Activated CD4-positive, alpha-beta T cell treated with anti-CD3 and anti-CD28 coated beads for 24 hours (primary cell): ENCODE measurements at regions not wholly inside any gene's neighbourhood (a gene's known extent, or its start where the extent isn't known, plus 50 kb on each side); places are given as distances from the start of the nearest gene placed in this dataset.
"Not testable (repeated sequence)": the region's sequence is repeated elsewhere in the genome, so short reads cannot be mapped to it uniquely, and the experiment has no call there.

Experiments used
- DNase-seq, 2 donors: peaks; one replicate each; pipeline ENCODE4 v3.0.0-alpha.2; 2020; ENCODE audit warnings: low read depth in 2 of 2

DNA sequence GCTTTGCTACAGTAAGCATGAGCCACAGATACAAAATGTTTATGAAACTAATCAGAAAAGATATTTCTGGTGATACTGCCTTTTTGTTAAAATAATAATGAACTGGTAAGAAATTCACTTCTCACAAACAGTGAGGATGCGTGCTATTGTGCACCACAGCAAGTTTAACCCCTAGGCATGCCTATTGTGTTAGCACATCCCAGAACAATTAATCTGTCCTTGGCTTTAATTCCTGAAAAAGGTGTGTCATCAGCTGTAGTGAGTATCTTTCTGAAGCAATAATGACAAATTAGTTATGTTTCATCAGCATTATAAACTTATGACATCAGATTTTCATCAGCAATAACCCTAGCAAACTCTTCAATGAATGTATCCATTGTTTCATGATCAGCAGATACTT, 1307.2 kb downstream of the EFNA5 start:
- DNase-seq, result no peak

- no peak for DNase-seq
Observed at GRCh38 chr5:106361905-106362304, 1308.8 kb downstream of the EFNA5 start.

DNA sequence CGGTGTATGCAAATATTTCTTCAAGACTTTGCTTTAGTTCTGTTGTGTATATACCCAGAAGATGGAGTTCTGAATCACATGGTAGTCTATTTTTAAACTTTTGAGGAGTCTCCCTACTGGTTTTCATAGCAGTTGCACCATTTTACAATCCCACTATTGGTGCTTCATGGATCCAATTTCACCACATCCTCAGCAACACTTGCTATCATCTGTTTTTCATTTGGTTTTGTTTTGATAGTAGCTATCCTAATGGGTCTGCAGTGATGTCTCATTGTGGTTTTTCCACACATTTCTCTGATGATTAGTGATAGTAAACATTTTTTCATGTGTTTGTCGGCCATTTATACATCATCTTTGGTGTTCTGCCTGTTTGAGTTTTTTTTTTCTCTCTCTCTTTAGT, 1339.3 kb downstream of the EFNA5 start:
- no peak for DNase-seq

DNA sequence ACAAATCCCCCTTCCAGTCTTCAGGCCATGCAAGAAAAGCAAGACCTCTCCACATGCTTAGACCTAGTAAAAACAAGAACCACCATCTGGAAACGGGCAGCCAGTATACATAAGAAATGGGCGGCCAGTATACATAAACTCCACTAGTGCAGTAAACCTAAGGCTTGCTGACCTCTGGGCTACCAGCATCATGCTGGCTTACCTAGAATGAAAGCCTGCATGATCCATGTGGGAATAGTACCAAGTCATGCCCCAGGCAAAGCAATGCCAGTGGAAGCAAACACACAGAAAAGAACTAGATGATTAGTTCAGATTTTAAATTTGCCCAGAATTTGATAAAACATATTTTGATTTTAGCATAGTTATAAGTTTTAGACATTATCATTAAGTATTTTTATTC, 1346.4 kb downstream of the EFNA5 start:
- no peak for DNase-seq

DNA sequence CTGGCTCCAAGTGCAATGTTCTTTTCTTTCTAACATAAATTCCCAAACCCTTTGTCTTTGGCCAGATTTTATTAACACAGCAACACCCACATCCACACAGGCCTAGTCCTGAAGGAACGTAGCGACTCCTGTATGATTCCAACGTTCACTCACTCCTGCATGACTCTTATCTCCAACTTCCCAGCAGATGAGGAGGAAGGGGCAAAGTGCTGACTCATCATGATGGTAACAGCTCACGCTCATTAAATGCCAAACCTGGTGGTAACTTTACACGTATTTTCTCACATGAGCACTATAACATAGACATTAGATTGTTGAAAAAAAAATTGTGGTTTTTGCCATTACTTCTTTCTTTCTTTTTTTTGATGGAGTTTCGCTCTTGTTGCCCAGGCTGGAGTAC, 1349.5 kb downstream of the EFNA5 start:
- DNase-seq, result no peak

DNA sequence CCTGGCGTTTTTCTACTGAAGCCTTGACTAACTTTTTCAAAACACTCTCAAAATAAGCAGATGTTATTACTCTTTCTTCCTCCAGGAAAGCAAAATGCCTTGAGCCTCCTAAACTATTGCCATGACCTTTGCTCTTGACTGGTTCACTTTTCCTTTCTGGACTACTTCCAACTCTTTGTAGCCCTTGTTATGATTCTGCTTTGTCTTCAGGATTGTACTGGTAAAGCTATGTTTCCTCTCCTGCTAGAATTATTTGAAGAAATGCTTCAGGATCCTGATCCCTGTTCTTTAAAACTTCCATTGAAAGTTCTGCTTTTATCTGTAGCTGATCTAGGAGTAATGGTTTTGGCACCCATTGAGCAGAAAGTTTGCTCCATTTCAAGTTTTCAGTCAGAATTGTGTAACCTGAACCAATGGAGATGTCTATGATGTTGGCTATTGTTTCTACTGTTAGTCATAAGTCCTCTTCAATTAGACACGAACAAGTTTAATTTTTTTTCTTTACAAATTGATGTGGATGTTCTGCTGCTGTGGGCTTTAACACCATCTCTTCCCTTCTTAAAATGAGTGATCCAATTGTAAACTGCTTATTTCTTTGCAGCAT, 1356.4 kb downstream of the EFNA5 start:
- no peak for DNase-seq

GRCh38 chr5:106312360-106312759, 1358.4 kb downstream of the EFNA5 start:
- no peak for DNase-seq

DNA sequence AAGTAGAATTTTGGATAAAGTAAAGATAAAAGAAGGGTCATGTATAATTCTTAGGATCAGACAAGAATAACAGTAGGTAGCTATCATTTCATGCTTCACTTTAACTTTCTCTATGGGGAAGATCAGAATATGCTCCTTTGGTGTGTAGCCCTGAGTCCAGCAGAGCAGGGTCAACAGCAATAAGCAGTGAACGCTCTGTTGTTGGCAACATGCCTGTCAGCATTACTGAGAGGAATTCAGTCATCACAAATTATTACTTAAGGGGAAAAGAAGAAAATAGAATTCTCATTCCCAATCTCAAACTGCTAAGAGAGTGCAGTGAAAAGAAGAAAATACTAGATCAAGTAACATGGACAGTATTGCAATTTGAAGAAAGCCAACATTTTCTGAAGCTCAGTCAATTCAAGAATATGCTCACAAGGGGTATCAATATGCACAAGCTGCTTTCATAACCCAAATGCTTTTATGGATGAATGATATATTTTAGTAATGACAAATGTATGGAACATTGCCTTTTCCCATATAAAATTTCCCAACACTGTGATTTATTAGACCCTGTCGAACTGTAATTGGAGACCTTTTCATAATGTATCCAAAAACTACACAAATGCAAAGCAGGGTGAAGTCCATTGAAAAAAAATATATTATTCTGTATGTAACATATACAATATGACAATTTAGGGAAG, 1359.4 kb downstream of the EFNA5 start:
- DNase-seq, result no peak

GRCh38 chr5:106307265-106307664, 1363.5 kb downstream of the EFNA5 start:
- no peak for DNase-seq

GRCh38 chr5:106306313-106307028, 1364.3 kb downstream of the EFNA5 start:
- no peak for DNase-seq

DNA sequence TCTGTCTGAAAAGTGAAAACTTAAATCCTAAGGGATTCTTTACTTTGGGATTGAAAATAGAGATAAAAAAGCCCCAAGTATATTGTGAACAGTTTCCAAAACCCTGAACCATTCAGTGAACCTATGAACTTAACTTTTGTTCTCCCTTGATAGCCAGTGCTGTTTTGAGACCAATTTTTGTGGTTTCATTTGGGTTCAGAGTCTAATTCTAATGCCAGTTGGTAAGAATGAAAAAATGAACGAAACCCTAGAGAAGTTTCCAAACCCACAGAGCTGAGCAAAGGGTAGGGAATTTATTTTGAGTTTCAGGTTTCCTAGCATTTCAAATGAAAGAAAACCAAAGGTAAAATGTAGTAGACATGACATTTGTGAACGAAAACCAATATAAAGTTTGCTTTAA, 1366.8 kb downstream of the EFNA5 start:
- DNase-seq, result no peak

GRCh38 chr5:106292654-106293053, 1378.1 kb downstream of the EFNA5 start:
- DNase-seq, result no peak

DNA sequence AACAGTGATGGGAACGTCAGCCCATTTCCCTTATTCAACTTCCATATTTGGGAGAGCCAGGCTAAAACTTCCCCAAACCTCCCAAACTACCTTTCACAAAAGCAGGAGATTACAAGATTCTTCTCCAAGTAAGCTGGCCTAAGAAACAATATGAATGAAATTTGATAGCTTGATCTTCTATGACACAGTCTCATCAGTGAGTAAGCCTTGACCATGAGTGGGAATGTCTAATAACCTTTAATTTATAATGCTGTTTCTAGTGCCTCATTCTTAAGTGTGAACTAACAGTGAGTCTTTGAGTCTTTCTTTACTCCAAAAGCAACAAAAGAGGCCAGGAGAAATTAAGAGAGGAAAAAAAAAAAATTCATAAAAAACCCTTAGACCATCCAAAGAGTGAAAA, 1379.9 kb downstream of the EFNA5 start:
- no peak for DNase-seq

DNA sequence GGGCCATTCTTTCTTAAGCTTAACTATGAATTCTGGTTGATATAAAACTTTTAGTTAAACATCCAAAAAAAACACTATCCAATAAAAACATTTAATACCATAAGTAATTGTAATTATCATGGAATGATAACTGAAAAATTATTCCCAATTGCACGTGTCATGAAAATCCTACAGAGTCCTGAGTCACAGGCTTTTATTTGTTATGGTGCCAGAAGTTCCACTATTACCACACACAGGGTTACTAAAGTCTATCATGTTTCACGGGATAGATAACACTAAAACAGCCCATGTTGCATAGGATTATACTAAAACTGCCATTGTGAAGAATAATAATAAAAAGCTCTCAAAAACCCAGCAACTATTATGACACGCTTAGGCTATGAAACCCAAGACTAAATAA, 1381.8 kb downstream of the EFNA5 start:
- DNase-seq, result no peak

DNA sequence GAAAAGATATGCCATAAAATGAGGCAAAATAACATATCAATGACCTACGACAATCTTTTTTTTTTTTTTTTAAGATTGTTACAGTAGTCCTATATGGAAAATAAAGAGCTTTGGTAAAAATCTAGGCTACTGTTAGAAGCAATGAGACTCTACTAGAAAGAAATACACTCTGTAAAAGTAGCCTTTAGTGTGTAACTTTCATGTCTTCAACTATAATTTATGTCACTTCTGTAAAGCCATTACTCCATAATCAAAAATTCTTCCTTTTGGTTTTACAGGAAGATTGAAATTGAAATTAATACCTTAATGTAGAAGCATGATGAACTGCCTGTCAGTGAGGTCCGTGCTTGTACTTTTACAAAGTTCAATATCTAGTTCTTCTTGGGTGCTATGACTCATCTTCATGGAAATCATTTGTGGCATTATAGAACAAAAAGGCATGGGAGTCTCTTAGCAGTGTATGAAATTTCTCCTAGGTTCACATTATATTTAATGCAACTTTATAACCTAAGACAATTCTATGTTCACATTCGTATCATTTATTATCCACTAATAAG, 1393.1 kb downstream of the EFNA5 start:
- no peak for DNase-seq

GRCh38 chr5:106269252-106269843, 1401.4 kb downstream of the EFNA5 start:
- no peak for DNase-seq

DNA sequence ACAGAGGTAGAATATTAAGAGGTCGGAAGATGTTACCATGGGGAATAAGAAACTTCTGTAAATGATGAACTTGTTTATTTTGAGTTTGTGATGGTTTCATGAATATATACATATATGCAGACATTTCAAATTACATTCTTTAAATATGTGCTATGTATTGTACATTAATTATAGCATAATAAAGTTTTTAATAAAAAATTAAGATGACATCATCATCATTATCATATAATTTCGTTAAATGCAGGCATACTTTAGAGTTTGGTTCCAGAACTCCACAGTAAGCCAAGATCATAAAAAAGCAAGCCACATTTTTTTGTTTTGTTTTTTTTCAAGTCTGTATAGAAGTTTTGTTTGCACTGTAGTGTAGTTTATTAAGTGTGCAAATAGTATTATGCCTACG, 1403.5 kb downstream of the EFNA5 start:
- no peak for DNase-seq

DNA sequence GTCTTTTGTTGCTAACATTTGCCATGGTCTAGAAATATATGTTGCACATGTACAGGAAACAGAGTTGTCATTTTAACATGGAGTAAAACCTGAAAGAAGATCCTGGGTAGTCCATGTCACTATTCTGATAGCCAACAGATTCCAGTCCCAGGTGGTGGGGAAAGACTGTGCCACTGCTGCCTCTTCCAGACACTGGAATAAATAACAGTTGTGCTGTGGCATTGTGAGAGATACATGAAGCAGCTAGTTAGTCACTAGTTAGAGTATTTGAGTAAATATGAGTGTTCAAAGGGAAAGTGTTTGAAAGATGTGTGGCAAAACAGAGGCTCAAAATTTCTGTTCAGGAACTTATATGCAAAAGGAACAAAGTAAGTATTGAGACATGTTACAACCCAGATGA, 1408.3 kb downstream of the EFNA5 start:
- no peak for DNase-seq

DNA sequence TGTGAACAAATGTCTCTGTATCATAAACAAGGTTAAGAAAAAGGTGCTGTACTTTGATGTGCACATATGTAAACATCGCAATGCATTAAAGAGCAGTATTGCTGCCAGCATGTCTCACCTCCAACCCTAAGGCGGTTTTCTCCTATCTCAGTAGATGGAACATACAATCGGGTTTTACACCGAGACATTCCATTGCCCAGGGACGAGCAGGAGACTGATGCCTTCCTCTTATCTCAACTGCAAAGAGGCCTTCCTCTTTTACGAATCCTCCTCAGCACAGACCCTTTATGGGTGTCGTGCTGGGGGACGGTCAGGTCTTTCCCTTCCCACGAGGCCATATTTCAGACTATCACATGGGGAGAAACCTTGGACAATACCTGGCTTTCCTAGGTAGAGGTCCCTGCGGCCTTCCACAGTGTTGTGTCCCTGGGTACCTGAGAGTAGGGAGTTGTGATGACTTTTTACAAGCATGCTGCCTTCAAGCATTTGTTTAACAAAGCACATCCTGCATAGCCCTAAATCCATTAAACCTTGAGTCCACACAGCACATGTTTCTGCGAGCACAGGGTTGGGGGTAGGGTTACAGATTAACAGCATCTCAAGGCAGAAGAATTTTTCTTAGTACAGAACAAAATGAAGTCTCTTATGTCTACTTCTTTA, 1411.2 kb downstream of the EFNA5 start:
- DNase-seq, result not testable (repeated sequence)

DNA sequence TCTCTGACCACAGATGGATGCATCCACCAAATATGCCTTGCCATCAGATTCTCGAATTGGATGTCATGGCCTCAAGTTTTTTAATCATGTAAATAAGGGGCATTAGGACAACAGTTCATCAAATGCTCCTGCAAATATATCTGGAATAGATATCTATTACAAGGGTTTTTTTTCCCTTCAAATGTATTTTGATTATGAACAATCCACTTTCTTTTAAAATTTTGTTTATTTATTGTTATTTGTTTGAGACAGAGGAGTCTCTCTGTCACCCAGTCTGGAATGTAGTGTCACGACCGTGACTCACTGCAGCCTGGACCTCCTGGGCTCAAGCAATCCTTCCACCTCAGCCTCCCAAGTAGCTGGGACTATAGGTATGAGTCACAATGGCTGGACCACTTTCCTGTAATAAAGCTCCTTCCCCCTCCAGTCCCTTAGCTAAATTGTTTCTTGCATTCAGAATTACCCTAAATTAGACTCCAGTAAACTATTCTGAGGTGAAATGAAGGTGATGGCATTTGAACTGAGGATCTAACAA, 1412.1 kb downstream of the EFNA5 start:
- no peak for DNase-seq

GRCh38 chr5:106254784-106255183, 1416.0 kb downstream of the EFNA5 start:
- no peak for DNase-seq
